Thyroid gland (tissue), 4 donors: ENCODE measurements at regions not wholly inside any gene's neighbourhood (a gene's known extent, or its start where the extent isn't known, plus 50 kb on each side); places are given as distances from the start of the nearest gene placed in this dataset.
A peak's percentile ranks its signal among the peaks of the same experiment; 100 is the strongest.

ENCODE experiments used
- DNase-seq, 2 donors: peaks; one replicate each; pipeline ENCODE4 v3.0.0-alpha.2; 2019
- H3K27ac ChIP-seq, 3 donors: fragments of 200-600 bp; sonication (generic); 1 replicate in 2 of 3; 2 replicates in 1 of 3; pipeline ENCODE4 v1.5.1; 2016 to 2019; ENCODE audit warnings: mild to moderate bottlenecking in 1 of 3, moderate library complexity in 1 of 3
- H3K27me3 ChIP-seq: fragments of 200-600 bp; sonication (generic); one replicate; pipeline ENCODE4 v1.5.1; 2019
- H3K36me3 ChIP-seq, 2 donors: fragments of 200-600 bp; sonication (generic); one replicate each; pipeline ENCODE4 v1.5.1; 2016 to 2019
- H3K4me1 ChIP-seq, 2 donors: fragments of 200-600 bp; sonication (generic); one replicate each; pipeline ENCODE4 v1.5.1; 2017 to 2019
- H3K4me3 ChIP-seq, 3 donors: fragments of 200-600 bp; sonication (generic); replicated peaks in 1 of 3; 1 replicate in 2 of 3; 2 replicates in 1 of 3; pipeline ENCODE4 v1.5.1; 2016; ENCODE audit warnings: mild to moderate bottlenecking in 1 of 3
- H3K9me3 ChIP-seq: fragments of 200-600 bp; sonication (generic); one replicate; pipeline ENCODE4 v1.5.1; 2017
- CTCF ChIP-seq, 6 experiments: fragments of 200-600 bp in 3 of 6; fragments of 450-650 bp in 3 of 6; sonication (generic) in 3 of 6; IDR thresholded peaks; one replicate each; pipeline ENCODE4 v1.5.1; 2016 to 2019; ENCODE audit warnings: antibody characterized with exemption in 6 of 6, mild to moderate bottlenecking in 2 of 6, inconsistent platforms in 1 of 6, moderate library complexity in 1 of 6
- POLR2A ChIP-seq, 2 donors: fragments of 450-650 bp; IDR thresholded peaks; one replicate each; pipeline ENCODE4 v1.6.1; 2017; ENCODE audit warnings: antibody characterized with exemption in 2 of 2, mild to moderate bottlenecking in 2 of 2, moderate library complexity in 1 of 2
- WGBS, 2 donors: methylation state at CpG; one replicate each; pipeline ENCODE4 v1.1.5; 2017; 5-methylcytosine and 5-hydroxymethylcytosine counted together
- intact Hi-C: fragments of 100-400 bp; cut with DNase I; formaldehyde crosslinking; loops from one replicate; pipeline ENCODE4 v1.15.1; 2023

- no peaks in the 10 kb centered on the region for H3K36me3 ChIP-seq
- H3K27me3 ChIP-seq = no peaks in the 10 kb centered on the region
- no peak overlapping the region for H3K27ac ChIP-seq
- H3K4me3 ChIP-seq = no peak overlapping the region
- no peak for DNase-seq
- WGBS, 2 donors = 62 to 72% methylated on average over 5 of the region's 5 CpGs
- H3K9me3 ChIP-seq = no peaks in the 10 kb centered on the region
- no peaks in the 10 kb centered on the region for H3K4me1 ChIP-seq
- intact Hi-C loops = no loop called here
- TF ChIP-seq POLR2A (IDR thresholded peaks at IDR 0.05) = no peak
- no peak for TF ChIP-seq CTCF (IDR thresholded peaks at IDR 0.05)
Observed at GRCh38 chr3:16825617-16826204, 59.0 kb upstream of the PLCL2 start.

- H3K4me1 ChIP-seq = no peaks in the 10 kb centered on the region
- no peaks in the 10 kb centered on the region for H3K36me3 ChIP-seq
- H3K27me3 ChIP-seq = no peaks in the 10 kb centered on the region
- TF ChIP-seq CTCF (IDR thresholded peaks at IDR 0.05) = peak in 1 of 6 experiments; percentile 17
- no peak for TF ChIP-seq POLR2A (IDR thresholded peaks at IDR 0.05)
- H3K9me3 ChIP-seq = no peaks in the 10 kb centered on the region
- no peak overlapping the region for H3K4me3 ChIP-seq
- H3K27ac ChIP-seq = no peak overlapping the region
- DNase-seq = no peak
- intact Hi-C loops = no loop called here
- 47 to 48% methylated on average over 3 of the region's 3 CpGs for WGBS, 2 donors
Observed at GRCh38 chr3:16828815-16829214, 55.9 kb upstream of the PLCL2 start.

GRCh38 chr3:16831846-16832245 is 52.9 kb upstream of the PLCL2 start:
- H3K27me3 ChIP-seq = no peaks in the 10 kb centered on the region
- no peaks in the 10 kb centered on the region for H3K36me3 ChIP-seq
- intact Hi-C loops = no loop called here
- H3K4me3 ChIP-seq = no peak overlapping the region
- WGBS, 2 donors = 93 to 96% methylated on average over 4 of the region's 4 CpGs
- H3K9me3 ChIP-seq = no peaks in the 10 kb centered on the region
- no peak overlapping the region for H3K27ac ChIP-seq
- H3K4me1 ChIP-seq = peaks cover 0 to 6% of the 10 kb centered on the region in 2 donors
- no peak for TF ChIP-seq CTCF (IDR thresholded peaks at IDR 0.05)
- no peak for TF ChIP-seq POLR2A (IDR thresholded peaks at IDR 0.05)
- no peak for DNase-seq

GRCh38 chr3:16834214-16834613 is 50.5 kb upstream of the PLCL2 start:
- intact Hi-C loops = no loop called here
- H3K27me3 ChIP-seq = no peaks in the 10 kb centered on the region
- no peaks in the 10 kb centered on the region for H3K9me3 ChIP-seq
- TF ChIP-seq CTCF (IDR thresholded peaks at IDR 0.05) (no peak), POLR2A (IDR thresholded peaks at IDR 0.05) (no peak)
- peaks cover 0 to 14% of the 10 kb centered on the region in 2 donors for H3K4me1 ChIP-seq
- no peak overlapping the region for H3K4me3 ChIP-seq
- DNase-seq = no peak
- 91 to 94% methylated on average over 4 of the region's 4 CpGs for WGBS, 2 donors
- no peaks in the 10 kb centered on the region for H3K36me3 ChIP-seq
- no peak overlapping the region for H3K27ac ChIP-seq

GRCh38 chr3:16834753-16835152 is 50.0 kb upstream of the PLCL2 start:
- Histone ChIP-seq H3K4me1 (peaks cover 0 to 14% of the 10 kb centered on the region in 2 donors), H3K27me3 (no peaks in the 10 kb centered on the region), H3K36me3 (no peaks in the 10 kb centered on the region), H3K4me3 (no peak overlapping the region), H3K9me3 (no peaks in the 10 kb centered on the region), H3K27ac (no peak overlapping the region)
- TF ChIP-seq POLR2A (IDR thresholded peaks at IDR 0.05) = no peak
- no peak for TF ChIP-seq CTCF (IDR thresholded peaks at IDR 0.05)
- whole genome bisulfite sequencing, 2 donors = 91 to 92% methylated on average over 2 of the region's 2 CpGs
- no peak for DNase-seq
- intact Hi-C loops = no loop called here
